ENCODE measurements at regions not wholly inside any gene's neighbourhood (a gene's known extent, or its start where the extent isn't known, plus 50 kb on each side); places are given as distances from the start of the nearest gene placed in this dataset.

- no peak for TF ChIP-seq ZFX (IDR thresholded peaks at IDR 0.05; ENCODE audit: borderline replicate concordance)
- no peak for TF ChIP-seq CTCF (IDR thresholded peaks at IDR 0.05)
- H3K27ac ChIP-seq, result peak overlapping the region; percentile 42
These were observed 678.1 kb upstream of the CCDC54 start for GRCh38 chr3:106699122-106699521.

- no peak overlapping the region for H3K27ac ChIP-seq
- TF ChIP-seq ZFX (IDR thresholded peaks at IDR 0.05; ENCODE audit: borderline replicate concordance), result no peak
- TF ChIP-seq CTCF (IDR thresholded peaks at IDR 0.05), result no peak
These were observed 676.3 kb upstream of the CCDC54 start for GRCh38 chr3:106700981-106701380.

GRCh38 chr3:106703524-106703923, 673.7 kb upstream of the CCDC54 start:
- H3K27ac ChIP-seq, result no peak overlapping the region
- TF ChIP-seq CTCF (IDR thresholded peaks at IDR 0.05) (no peak), ZFX (IDR thresholded peaks at IDR 0.05; ENCODE audit: borderline replicate concordance) (no peak)

GRCh38 chr3:106707347-106707746, 669.9 kb upstream of the CCDC54 start:
- TF ChIP-seq CTCF (IDR thresholded peaks at IDR 0.05) (no peak), ZFX (IDR thresholded peaks at IDR 0.05; ENCODE audit: borderline replicate concordance) (no peak)
- H3K27ac ChIP-seq, result no peak overlapping the region

GRCh38 chr3:106710596-106710995, 666.6 kb upstream of the CCDC54 start:
- no peak overlapping the region for H3K27ac ChIP-seq
- TF ChIP-seq ZFX (IDR thresholded peaks at IDR 0.05; ENCODE audit: borderline replicate concordance) (no peak), CTCF (IDR thresholded peaks at IDR 0.05) (no peak)

GRCh38 chr3:106711650-106712049, 665.6 kb upstream of the CCDC54 start:
- TF ChIP-seq CTCF (IDR thresholded peaks at IDR 0.05) (no peak), ZFX (IDR thresholded peaks at IDR 0.05; ENCODE audit: borderline replicate concordance) (no peak)
- no peak overlapping the region for H3K27ac ChIP-seq

- no peak overlapping the region for H3K27ac ChIP-seq
- no peak for TF ChIP-seq ZFX (IDR thresholded peaks at IDR 0.05; ENCODE audit: borderline replicate concordance)
- TF ChIP-seq CTCF (IDR thresholded peaks at IDR 0.05), result no peak
These were observed 662.8 kb upstream of the CCDC54 start for GRCh38 chr3:106714400-106714799.

All from 22Rv1 (cell line).